Fibroblast of skin of left biceps (primary cell): ENCODE measurements at regions not wholly inside any gene's neighbourhood (a gene's known extent, or its start where the extent isn't known, plus 50 kb on each side); places are given as distances from the start of the nearest gene placed in this dataset.

Experiments
- DNase-seq, 2 experiments: peaks; one replicate each; pipeline ENCODE4 v3.0.0-alpha.2; 2013; ENCODE audit warnings: low read depth in 2 of 2

DNA sequence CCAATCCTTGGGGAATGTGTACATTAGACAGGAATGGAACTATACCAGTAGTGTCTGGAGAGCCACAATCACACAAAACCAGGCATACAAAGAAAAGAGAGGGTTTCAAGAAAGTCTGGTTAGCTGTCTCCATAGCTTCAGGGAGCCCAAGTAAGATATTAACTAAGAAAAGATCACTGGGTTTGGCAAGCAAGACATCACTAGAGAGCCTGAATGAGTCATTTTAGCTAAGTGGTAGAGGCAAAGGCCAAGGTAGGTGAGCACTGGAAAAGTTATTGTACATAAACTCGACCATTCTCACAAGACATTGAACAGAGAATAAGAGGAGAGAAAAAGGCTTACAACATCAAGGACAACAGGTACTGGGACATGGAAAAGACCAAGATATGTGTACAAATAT lies 143.8 kb upstream of the ARL4C start:
- no peak for DNase-seq

DNA sequence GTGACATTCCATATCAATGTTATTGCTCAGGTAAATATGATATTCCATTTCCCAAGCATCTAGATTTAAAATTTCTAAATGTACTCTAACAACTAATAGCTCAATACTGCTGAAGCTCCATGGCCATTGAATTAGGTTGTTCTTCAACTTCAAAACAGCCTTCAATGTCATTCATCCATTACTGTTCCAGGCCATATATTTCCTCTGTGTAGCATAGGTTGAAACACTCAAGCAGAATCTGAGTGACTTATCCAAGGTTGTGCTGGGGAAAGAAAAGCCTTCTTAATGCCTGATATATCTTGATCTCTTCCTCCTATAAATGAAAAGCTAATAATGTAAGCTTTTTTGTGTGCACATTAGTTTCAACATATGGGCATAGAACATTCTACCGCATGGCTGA lies 142.1 kb upstream of the ARL4C start:
- no peak for DNase-seq

DNA sequence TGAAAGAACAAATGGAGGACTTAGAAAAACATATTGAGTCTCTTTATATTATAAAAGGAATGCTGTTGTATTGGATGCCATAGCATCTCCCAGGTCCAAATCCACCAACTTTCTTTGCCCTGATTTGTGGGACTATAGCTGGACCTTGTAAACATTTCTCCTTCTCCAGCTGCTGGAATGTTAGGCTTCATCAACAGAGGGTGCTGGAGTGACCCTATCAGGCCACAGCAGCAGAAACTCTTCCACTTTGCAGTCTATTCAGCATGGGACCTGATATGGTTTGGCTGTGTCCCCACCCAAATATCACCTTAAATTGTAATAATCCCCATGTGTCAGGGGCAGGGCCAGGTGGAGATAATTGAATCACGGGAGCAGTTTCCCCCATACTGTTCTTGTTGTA lies 138.4 kb upstream of the ARL4C start:
- no peak for DNase-seq

DNA sequence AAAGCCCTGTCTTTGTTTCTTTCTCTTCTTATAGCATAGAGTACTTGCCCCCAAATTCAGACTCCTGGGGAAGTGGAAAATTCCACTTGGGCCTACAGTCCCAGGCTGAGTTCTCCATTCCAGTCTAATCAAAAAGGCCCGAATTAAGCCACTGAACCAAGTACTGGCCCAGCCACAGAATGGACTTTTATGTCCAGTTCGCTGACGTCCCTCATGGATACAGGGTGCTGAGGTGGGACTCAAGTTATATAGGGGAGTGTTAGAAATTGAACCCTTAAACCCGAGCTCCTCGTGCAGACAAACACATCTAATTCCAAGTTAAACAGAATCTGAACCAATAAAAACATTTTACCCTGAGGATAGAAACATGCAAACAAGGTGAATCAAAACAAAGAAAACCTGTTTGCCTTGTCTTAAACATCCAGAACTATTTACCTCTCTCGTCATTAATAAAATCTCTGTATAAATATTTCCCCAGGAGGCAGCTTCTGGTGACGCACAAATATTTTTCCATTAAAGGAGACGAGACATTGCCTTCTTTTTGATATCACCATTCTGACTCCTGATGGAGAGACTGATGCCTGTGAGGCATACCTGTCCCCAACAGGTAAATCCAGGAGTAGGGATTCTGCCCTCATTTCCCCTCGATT lies 136.8 kb upstream of the ARL4C start:
- DNase-seq: no peak

DNA sequence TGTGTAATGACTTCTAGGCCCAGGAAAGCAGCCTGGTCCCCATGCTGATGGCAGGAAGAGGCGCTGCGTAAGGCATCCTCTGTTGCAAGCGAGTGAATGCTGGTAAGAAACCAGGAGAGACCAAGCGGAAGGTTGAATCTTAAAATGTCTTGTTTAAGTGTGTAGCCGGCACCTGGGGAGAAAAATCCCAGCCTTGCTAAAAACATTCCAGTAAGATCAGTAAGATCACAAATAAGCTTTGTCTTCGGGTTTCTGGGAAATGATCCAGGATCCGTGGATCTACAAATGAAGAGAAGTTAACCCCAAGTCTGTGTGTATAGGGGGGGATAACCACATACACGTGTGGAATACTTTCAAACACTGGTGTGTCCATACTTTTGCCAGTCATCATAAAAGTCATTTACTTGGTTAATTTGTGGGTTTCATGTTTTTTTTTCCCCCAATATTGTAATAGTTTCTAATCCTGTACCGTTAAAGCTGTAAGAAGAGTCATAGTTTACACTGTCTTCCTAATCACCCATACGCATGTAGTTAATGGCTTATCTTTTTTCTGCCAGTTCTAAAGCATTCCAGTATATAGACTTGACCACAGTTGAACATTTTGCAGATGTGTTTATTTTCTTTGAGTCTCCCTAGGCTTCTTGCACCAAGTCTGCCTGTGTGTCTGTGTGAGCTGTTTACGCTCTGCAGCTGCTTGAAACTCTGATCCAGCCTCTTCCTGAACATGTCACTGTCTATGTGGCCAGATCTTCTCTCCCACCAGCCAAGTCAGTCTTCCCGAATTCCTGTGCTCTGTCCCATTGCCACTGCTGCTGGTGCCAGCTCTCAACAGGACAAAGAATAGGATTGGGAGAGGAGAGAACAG lies 135.9 kb upstream of the ARL4C start:
- DNase-seq: peak; percentile 90 to 94

DNA sequence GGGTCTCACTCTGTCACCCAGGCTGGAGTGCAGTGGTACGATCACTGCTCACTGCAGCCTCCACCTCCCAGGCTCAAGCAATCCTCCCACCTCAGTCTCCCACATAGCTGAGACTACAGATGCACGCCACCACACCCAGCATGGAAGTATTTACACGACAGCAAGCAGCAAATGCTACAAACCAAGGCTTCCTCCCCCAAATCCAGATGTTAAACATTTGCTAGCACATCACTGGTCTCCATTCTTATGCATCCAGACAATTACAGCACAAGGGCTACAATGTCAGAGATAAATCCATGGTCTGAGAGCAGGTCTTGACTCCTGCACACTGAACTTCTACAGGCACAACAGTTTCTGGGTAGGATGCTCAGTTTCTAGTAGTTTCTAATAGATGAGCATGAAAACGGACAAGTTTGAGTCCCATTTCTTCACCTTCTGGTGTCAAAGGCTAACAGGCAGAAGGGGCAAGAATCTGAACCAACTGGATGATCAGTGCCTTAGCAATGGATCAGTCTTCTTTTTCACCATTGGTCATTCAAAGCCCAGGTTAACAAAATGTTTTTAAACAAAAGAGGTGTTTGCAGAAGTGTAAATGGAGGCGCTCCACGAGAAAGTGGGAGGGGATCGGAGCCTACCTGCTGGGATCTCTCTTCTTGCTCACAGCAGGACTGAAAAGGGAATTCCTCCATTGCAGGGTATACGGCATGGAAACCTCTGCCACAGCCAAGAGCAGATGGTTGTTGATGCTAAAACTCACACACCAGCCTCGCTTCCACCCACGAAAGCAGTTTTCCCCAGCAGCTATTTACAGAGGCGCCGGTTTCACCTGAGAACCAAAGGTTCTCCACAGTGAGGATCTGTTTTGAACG lies 135.0 kb upstream of the ARL4C start:
- DNase-seq: no peak

DNA sequence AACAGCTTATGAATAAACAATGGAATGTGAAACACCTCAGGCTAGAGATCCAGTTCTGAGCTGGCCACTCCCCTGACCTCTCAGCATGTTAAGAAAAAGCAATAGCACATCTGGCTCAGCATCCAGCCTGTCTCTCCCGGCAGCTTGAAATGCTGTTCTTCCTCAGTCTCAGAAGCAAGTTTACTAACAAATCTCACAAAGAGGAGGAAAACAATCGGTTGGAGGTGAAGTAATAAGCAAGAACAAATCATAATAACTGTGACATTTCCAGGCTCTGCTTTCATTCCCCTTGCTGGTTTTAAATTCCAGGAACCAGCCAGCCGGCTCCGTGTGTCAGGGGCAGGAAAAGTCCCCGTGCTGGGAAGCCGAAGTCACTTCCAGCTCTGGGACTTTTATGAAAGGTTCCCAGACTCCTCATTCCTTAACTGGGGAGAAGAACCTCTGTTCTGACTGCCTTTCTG lies 133.9 kb upstream of the ARL4C start:
- no peak for DNase-seq

DNA sequence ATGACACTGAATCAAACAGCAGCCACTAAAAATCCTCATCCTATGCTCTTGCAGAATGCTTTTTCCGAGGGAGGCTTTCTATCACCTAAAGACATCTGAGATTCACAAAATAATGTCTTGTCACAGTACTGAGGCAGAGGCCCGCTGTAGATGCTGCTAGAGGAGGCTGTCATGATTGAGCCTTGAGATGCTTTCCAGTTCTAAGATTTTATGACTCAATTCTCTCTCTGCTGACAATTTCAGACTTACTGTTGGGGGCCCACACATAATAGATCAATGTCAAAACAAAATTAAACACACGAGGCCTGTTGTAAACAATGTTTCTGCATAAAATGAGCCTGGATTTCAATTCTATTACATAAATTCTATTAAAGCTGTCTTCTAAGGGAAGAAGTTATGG lies 132.7 kb upstream of the ARL4C start:
- no peak for DNase-seq

DNA sequence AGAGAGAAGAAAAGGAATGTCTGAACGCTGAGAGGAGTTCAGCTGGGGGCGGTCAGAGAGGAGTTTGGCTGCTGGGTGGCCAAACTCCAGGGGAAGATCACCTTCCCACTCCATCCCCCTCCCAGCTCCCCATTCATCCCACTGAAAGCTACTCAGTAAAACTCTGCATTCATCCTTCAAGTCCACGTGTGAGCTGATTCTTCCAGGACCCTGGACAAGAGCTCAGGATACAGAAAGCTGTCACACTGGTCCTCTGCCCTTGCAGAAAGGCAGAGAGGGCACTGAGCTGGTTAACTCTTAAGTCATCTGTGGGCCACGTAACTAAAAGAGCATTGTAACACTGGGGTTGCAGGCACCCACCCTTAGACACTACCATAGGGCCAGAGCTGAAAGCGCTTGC lies 132.1 kb upstream of the ARL4C start:
- no peak for DNase-seq

DNA sequence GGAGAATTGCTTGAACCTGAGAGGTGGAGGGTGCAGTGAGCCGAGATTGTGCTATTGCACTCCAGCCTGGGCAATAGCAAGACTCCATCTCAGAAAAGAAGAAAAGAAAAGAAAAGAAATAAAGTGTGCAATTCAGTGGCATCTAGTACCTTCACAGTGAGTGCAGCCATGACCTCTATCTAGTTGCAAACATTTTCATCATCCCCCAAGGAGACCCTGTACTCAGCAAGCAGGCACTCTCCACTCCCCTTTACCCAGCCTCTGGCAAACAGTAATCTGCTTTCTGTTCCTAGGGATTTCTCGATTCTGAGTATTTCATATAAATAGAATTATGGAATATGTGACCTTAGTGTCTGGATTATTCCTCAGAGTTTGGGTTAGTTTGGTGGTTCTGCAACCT lies 130.4 kb upstream of the ARL4C start:
- no peak for DNase-seq

DNA sequence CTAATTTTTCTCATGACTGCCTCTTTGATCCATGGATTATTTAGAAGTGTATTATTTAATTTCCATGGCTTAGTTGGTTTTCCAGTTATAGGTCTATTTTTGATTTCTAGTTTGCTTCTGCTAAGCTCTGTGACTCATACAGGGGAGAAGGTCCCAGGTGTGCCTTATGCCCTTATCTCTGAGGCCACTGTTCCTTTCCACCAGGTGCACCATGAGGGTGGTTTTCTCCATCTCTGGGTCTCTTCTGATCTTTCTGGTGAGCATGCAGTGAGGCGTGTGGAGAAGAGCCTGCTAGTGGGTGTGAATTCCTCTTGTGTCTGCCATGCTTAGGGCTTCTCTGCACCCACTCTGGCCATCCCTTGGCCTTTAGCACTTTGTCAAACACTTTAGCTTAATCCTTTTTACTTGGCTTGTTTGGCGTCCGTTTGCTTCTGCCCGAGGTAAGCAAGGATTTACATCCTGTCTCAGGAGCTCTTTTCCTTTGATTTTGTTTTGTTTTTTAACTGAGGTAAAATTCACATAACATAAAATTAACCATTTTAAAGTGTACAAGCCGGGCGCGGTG lies 129.8 kb upstream of the ARL4C start:
- DNase-seq: no peak

DNA sequence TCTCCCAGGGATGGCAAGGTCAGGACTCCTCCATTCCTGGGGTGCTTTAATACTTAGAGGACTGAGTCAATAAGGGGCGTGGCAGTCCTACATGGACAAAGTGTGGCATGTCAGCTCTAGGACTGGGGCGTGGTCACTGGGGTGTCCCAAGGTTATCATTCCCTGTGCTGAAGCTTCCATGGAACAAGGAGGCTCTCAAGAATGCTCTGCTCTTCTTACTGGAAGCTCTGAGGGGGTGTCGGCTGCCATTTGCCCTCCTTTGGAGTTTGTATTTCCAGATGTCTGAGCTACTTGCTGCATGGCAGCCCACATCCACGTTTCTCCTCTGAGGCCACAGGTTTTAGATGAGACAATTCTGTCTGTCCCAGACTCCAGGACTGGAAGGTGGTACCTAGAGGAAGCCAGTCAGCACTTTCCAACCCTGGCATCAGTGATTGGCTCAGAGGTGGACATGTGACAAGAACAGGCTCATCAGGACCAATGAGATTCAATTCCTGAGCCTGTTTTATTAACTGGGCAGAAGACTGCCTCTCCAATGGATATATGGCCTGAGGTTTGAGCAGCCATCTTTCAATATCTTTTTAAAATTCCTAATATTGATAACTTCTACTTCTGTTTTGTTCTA lies 128.9 kb upstream of the ARL4C start:
- DNase-seq: no peak

DNA sequence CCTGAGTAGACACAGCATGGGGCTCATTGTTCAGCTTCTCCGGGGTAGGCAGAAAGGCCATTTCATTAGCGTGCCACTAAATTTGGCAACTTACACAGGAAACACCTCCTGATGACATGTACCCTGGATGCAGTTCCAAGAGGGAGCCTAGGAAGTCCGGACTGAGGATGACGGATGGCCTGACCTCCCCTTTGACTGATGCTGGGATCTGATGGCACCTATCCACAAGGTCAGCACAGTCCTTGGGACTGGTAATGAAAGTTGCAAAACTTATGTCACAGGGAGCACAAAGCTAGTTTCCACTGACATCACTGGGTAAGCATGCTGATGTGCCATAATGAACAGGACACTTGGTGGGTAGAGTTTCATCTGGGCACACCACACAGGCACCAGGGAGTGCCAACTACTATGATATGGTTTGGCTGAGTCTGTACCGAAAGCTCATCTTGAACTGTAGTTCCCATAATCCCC lies 126.7 kb upstream of the ARL4C start:
- DNase-seq: no peak

DNA sequence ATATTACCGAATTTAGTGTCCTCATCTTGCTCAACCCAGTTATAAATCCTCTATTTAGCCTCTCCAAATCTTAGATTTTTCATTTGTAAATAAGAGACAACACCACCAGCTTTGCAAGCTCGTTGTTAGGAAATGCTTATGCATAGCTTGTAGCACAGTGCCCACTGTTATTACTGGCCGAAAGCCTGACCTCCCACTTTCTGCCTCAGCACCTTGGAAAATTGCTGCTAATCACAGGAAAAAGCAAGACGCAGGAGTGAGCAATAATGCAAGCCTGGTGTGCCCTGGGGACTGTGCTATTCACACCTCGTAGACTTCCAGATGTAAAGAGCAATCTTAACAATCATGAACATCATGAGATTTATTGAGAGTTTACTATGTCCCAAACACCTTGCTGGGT lies 124.2 kb upstream of the ARL4C start:
- no peak for DNase-seq

DNA sequence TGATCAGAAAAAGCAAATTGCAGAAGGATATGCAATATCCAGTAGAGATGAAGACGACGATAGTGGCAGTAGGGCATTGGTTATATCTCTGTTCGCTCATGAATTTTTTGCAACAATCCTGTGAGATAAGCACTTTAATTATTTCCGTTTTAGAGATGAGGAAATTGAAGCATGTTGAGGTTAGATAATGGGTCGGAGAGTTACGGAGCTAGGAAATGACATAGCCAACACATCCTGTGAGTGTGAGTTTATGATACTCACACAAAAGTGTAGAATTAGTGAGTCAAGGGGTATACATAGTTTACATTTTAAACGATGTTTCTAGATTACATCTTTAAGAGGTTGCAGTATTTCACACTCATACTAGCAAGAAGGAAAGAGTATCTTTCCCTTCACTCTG lies 123.1 kb upstream of the ARL4C start:
- no peak for DNase-seq

DNA sequence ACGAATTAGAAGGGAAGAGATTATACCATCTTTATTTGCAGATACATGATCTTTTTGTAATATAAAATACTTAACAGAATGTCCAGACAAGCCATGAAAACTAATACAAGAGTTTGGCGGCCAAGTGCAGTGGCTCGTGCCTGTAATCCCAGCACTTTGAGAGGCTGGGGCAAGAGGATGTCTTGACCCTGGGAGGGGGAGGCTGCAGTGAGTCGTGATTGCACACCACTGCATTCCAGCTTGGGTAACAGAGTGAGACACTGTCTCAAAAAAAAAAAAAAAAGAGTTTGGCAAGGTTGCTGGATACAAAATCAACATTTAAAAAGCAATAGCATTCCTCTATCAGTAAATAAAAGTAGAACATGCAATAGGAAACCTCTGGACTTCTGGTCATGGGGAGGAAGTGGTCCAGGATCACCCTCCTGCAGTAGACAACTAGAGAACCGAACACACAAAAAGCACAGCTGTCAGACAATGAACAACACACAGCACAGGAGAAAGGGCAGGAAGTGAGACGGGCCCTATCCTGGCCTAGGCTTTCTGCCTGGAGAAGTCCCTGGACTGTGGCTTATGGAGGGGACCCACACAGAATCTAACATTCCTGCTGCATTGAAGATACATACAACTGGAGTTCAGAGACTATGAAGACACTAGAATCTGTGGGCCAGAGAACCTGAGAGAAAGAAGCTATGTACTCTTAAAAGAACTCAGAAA lies 118.9 kb upstream of the ARL4C start:
- no peak for DNase-seq

DNA sequence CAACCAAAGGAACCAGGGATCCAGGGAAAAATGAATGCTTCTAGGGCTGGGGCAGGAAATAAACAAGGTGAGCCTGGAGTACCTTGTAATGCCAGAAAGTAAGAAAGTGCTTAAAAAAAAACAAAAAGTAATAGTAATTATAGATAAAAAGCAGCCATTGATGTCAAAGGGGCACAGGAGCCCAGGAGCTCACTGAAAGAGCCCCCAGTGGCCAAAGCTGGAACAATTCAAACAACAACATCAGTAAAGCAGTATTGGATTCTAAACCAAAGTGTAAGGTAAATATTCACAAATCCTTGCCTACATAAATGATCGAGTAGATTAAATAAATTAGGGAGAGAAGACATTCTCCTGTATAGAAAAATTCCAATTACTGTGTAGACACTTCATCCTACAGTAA lies 114.3 kb upstream of the ARL4C start:
- no peak for DNase-seq

DNA sequence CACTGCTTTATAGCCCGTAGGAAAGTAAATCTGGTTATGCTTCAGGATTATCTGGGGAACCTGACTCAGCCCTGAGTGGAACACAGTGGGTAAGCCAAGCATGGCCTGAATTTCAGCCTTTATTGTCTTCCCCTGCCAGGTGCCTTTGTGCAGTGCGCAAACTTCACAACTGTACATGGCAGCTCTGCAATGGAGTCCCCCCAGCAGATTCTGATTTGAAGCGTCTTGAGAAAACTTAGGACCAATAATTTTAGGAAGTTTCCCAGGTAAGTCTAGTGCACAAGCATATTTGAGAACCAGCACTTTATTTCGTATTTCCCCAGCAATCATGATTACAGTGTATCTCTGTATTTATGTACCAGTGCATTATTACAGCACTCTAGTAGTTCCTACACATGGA lies 112.1 kb upstream of the ARL4C start:
- DNase-seq: no peak

DNA sequence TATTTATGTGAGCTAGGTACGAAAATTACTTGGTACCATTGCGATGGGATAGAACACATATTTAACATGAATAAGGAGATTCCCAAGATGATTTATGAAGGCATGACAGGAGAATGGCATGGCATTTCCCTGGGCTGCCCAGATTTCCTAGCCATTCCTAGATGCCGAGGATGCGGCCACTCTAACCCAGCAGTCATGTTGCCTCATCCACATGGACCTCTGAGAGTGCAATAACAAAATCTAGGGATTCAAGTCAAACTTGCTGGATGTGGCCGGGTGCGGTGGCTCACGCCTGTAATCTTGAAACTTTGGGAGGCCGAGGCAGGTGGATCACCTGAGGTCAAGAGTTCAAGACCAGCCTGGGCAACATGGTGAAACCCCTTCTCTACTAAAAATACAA lies 110.8 kb upstream of the ARL4C start:
- DNase-seq: no peak

DNA sequence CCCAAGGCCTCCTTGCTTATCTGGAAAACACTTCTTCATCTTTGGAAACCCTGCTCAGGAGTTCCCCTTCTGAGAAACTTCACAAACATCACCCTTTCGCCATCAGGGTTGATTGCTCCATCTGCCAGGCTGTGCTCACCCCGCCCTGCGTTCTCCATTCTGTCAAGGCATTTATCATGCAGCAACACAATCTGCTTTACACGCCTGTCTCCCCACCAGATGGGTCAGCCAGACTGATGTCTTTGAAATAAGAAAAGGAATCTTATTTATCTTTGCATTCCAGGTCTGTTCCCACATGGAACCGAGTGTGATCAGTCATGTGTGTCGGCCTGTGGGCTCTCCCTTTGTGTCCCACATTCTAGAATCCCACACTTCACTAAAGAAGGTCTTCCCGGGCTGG lies 110.0 kb upstream of the ARL4C start:
- no peak for DNase-seq

DNA sequence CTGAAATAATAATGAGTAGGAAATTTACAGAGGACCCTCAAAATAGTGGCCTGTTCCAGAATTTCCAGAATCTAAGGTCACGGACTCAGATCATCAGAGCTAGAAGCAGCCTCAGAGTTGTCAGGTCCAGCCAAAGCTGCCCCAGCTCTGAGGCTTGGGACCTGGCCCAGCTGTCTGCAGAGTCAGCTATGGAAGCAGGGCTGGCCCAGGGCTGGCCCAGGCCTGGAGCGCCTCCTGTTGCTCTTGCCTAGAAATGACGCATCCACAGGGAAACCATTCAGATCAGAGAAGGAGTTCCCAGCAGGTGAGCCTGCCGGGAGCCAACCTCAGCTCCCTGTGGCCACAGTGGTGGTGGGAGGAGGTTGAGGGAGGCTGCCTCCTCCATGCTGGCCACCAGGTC lies 106.7 kb upstream of the ARL4C start:
- no peak for DNase-seq
